ENCODE measurements at regions not wholly inside any gene's neighbourhood (a gene's known extent, or its start where the extent isn't known, plus 50 kb on each side); places are given as distances from the start of the nearest gene placed in this dataset.

- Histone ChIP-seq H2AFZ (ENCODE audit: low read depth, low read length) (no peak overlapping the region), H4K20me1 (ENCODE audit: insufficient read depth, low read length) (no peaks in the 10 kb centered on the region), H3K4me2 (ENCODE audit: low read length) (no peak overlapping the region), H3K9ac (ENCODE audit: low read length) (no peak overlapping the region), H3K9me3 (ENCODE audit: insufficient read depth, low read depth, low read length) (no peaks in the 10 kb centered on the region), H3K27ac (ENCODE audit: low read depth, low read length) (no peak overlapping the region), H3K79me2 (ENCODE audit: insufficient read depth, low read length) (no peaks in the 10 kb centered on the region), H3K4me1 (ENCODE audit: insufficient read depth, low read length) (peaks cover 2% of the 10 kb centered on the region), H3K27me3 (ENCODE audit: insufficient read depth, low read length) (no peaks in the 10 kb centered on the region), H3K36me3 (ENCODE audit: insufficient read depth, low read length) (no peaks in the 10 kb centered on the region), H3K4me3 (ENCODE audit: insufficient read depth, low read depth, low read length) (no peak overlapping the region)
- H3K4me3 Mint-ChIP-seq (ENCODE audit: unreplicated experiment) = no peak overlapping the region
- no peaks in the 10 kb centered on the region for H3K4me1 Mint-ChIP-seq (ENCODE audit: low read depth, unreplicated experiment)
- peaks cover 24% of the 10 kb centered on the region for H3K27me3 Mint-ChIP-seq (ENCODE audit: low read depth, unreplicated experiment)
- no peak for TF ChIP-seq CTCF (IDR thresholded peaks at IDR 0.05; ENCODE audit: insufficient read depth, low read depth, low read length)
- no peak for TF ChIP-seq EZH2 (IDR thresholded peaks at IDR 0.05; ENCODE audit: insufficient read depth, low read length)
- FAIRE-seq (no peak), DNase-seq (ENCODE audit: low read depth) (peak; percentile 31)
- no peak overlapping the region for H3K27ac Mint-ChIP-seq (ENCODE audit: unreplicated experiment)
- no peaks in the 10 kb centered on the region for H3K36me3 Mint-ChIP-seq (ENCODE audit: low read depth, unreplicated experiment)
- peaks cover 7% of the 10 kb centered on the region for H3K9me3 Mint-ChIP-seq (ENCODE audit: unreplicated experiment)
Observed at GRCh38 chr6:14258117-14258516, 140.5 kb downstream of the CD83 start.

GRCh38 chr6:14258695-14259593, 141.4 kb downstream of the CD83 start:
- no peaks in the 10 kb centered on the region for H3K4me1 Mint-ChIP-seq (ENCODE audit: low read depth, unreplicated experiment)
- Histone ChIP-seq H3K9ac (ENCODE audit: low read length) (no peak overlapping the region), H3K9me3 (ENCODE audit: insufficient read depth, low read depth, low read length) (no peaks in the 10 kb centered on the region), H3K79me2 (ENCODE audit: insufficient read depth, low read length) (no peaks in the 10 kb centered on the region), H3K27ac (ENCODE audit: low read depth, low read length) (no peak overlapping the region), H3K4me1 (ENCODE audit: insufficient read depth, low read length) (peaks cover 2% of the 10 kb centered on the region), H3K36me3 (ENCODE audit: insufficient read depth, low read length) (no peaks in the 10 kb centered on the region), H2AFZ (ENCODE audit: low read depth, low read length) (no peak overlapping the region), H3K4me2 (ENCODE audit: low read length) (no peak overlapping the region), H3K4me3 (ENCODE audit: insufficient read depth, low read depth, low read length) (no peak overlapping the region), H3K27me3 (ENCODE audit: insufficient read depth, low read length) (no peaks in the 10 kb centered on the region), H4K20me1 (ENCODE audit: insufficient read depth, low read length) (no peaks in the 10 kb centered on the region)
- no peak overlapping the region for H3K27ac Mint-ChIP-seq (ENCODE audit: unreplicated experiment)
- H3K27me3 Mint-ChIP-seq (ENCODE audit: low read depth, unreplicated experiment) = peaks cover 24% of the 10 kb centered on the region
- peaks cover 7% of the 10 kb centered on the region for H3K9me3 Mint-ChIP-seq (ENCODE audit: unreplicated experiment)
- H3K4me3 Mint-ChIP-seq (ENCODE audit: unreplicated experiment) = no peak overlapping the region
- FAIRE-seq = no peak
- H3K36me3 Mint-ChIP-seq (ENCODE audit: low read depth, unreplicated experiment) = no peaks in the 10 kb centered on the region
- DNase-seq (ENCODE audit: low read depth) = no peak
- TF ChIP-seq CTCF (IDR thresholded peaks at IDR 0.05; ENCODE audit: insufficient read depth, low read depth, low read length) = no peak
- no peak for TF ChIP-seq EZH2 (IDR thresholded peaks at IDR 0.05; ENCODE audit: insufficient read depth, low read length)

- no peaks in the 10 kb centered on the region for H3K36me3 Mint-ChIP-seq (ENCODE audit: low read depth, unreplicated experiment)
- peaks cover 2% of the 10 kb centered on the region for H3K4me1 ChIP-seq (ENCODE audit: insufficient read depth, low read length)
- H2AFZ ChIP-seq (ENCODE audit: low read depth, low read length) = no peak overlapping the region
- peaks cover 24% of the 10 kb centered on the region for H3K27me3 Mint-ChIP-seq (ENCODE audit: low read depth, unreplicated experiment)
- no peak overlapping the region for H3K27ac ChIP-seq (ENCODE audit: low read depth, low read length)
- no peaks in the 10 kb centered on the region for H3K9me3 ChIP-seq (ENCODE audit: insufficient read depth, low read depth, low read length)
- FAIRE-seq (no peak), DNase-seq (ENCODE audit: low read depth) (no peak)
- no peaks in the 10 kb centered on the region for H3K36me3 ChIP-seq (ENCODE audit: insufficient read depth, low read length)
- H3K4me3 ChIP-seq (ENCODE audit: insufficient read depth, low read depth, low read length) = no peak overlapping the region
- no peaks in the 10 kb centered on the region for H3K79me2 ChIP-seq (ENCODE audit: insufficient read depth, low read length)
- H3K4me2 ChIP-seq (ENCODE audit: low read length) = no peak overlapping the region
- H3K27me3 ChIP-seq (ENCODE audit: insufficient read depth, low read length) = no peaks in the 10 kb centered on the region
- H4K20me1 ChIP-seq (ENCODE audit: insufficient read depth, low read length) = no peaks in the 10 kb centered on the region
- H3K4me1 Mint-ChIP-seq (ENCODE audit: low read depth, unreplicated experiment) = no peaks in the 10 kb centered on the region
- no peak overlapping the region for H3K27ac Mint-ChIP-seq (ENCODE audit: unreplicated experiment)
- no peak for TF ChIP-seq EZH2 (IDR thresholded peaks at IDR 0.05; ENCODE audit: insufficient read depth, low read length)
- TF ChIP-seq CTCF (IDR thresholded peaks at IDR 0.05; ENCODE audit: insufficient read depth, low read depth, low read length) = no peak
- H3K4me3 Mint-ChIP-seq (ENCODE audit: unreplicated experiment) = no peak overlapping the region
- peaks cover 7% of the 10 kb centered on the region for H3K9me3 Mint-ChIP-seq (ENCODE audit: unreplicated experiment)
- H3K9ac ChIP-seq (ENCODE audit: low read length) = no peak overlapping the region
Observed at GRCh38 chr6:14259594-14260152, 142.1 kb downstream of the CD83 start.
